HG03571 (cell line): ENCODE measurements at regions not wholly inside any gene's neighbourhood (a gene's known extent, or its start where the extent isn't known, plus 50 kb on each side); places are given as distances from the start of the nearest gene placed in this dataset.
"Not testable (repeated sequence)": the region's sequence is repeated elsewhere in the genome, so short reads cannot be mapped to it uniquely, and the experiment has no call there.

Experiments
- ATAC-seq: cut with Tn5 transposase; IDR thresholded peaks from one replicate; pipeline ENCODE4 v1.9.1; 2021; ENCODE audit not compliant: unreplicated experiment

DNA sequence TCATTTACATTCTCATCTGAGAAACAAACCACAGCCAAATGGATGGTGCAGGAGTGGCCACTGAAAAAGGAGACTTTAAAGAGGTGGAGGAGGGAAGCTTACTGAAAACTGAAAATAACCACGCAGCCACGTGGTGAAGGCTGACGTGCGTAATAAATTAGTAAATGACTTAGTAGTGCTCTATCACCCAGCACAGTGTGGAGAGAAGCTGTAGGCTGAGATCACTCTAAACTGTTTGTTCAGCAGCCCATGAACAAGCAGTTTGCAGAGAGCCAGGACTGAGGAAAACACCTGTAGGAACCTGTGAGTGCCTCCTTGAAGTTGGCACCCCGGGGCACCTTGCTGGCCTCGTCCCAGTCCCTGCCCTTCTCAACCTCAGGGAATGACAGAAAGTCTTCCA lies 193.0 kb downstream of the TXNL1 start:
- ATAC-seq: no peak

- no peak for ATAC-seq
These were observed 194.2 kb downstream of the TXNL1 start for GRCh38 chr18:56444201-56444600.

DNA sequence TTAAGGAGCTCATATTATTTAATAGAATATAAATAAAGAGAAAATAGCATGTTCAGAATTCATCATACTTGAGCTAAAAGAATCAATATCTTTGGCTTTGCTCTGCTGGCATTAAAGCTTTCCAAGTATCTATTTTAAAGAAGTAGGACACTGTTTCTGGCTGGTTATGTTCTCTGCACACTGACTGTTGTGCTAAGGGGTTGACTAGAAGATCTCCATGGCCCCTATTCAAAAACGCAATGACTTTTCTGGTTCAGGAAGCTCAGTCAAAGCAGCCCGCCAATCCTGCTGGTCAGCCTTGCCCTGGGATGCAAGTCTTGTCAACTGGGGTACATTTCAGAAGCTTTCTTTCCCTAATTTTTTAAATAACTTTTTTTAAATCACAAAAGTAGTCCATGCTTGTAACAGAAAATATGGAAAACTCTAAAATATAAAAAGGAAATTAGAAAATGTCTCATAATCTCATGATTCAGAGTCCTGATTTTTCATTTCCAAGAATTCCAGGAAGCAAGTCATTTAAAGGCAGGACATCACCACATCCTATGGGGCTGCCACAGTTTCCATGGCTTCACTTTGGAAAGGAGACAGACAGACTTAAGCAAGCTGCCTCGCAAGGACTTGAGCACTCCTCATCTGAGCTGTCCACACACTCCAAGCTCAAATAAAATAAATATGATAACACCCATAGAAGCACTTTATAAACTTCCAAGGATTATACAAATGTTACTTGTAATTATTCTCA lies 195.1 kb downstream of the TXNL1 start:
- no peak for ATAC-seq

DNA sequence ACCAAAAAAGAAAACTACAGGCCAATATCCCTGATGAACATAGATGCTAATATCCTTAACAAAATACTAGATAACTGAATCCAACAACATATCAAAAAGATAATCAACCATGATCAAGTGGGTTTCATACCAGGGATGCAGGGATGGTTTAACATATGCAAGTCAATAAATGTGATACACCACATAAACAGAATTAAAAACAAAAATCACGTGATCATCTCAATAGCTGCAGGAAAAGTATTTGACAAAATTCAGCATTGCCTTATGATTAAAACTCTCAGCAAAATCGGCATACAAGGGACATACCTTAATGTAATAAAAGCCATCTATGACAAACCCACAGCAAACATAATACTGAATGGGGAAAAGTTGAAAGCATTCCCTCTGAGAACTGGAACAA lies 199.9 kb downstream of the TXNL1 start:
- ATAC-seq: not testable (repeated sequence)

- no peak for ATAC-seq
These were observed 201.7 kb downstream of the TXNL1 start for GRCh38 chr18:56436651-56437050.

- ATAC-seq: no peak
These were observed 204.5 kb downstream of the TXNL1 start for GRCh38 chr18:56433919-56434318.

GRCh38 chr18:56431551-56431950 lies 206.8 kb downstream of the TXNL1 start:
- no peak for ATAC-seq

DNA sequence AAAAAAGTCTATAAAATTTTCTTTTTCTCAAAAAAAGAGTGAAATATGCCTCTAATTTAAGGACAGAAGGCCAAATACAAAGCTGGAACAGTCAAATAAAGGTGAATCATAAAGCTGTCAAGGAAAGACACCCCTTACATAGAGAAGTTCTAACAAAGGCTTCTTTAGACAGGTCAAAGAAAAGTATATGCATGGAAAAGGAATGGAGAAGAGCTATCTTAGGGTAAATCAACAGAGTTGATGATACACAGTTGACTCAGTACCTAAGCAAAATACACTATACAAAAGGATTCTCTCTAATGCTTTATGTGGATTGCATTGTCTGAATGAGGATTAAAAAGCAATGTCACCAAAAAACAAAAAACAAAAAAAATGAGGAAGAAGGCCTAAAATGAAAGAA lies 214.8 kb downstream of the TXNL1 start:
- ATAC-seq: no peak

DNA sequence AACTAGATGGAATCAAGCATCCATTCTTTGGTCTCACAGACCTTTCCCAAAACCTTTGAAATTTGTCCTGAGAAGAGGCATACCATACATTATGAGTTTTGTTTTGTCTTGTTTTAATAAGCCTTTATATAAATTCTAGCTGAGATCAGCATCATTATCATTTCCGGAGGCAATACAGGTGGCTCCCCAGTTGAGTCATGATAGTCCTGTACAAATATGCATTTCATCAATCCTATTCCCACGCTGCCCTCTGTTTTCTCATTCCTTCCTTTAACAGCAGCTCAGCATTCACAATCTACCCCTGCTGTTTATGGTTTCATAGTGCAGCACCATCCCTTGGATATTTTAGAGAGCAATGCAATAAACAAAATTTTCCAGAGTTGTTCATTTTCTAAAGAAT lies 216.7 kb downstream of the TXNL1 start:
- ATAC-seq: no peak

- not testable (repeated sequence) for ATAC-seq
These were observed 217.5 kb downstream of the TXNL1 start for GRCh38 chr18:56420868-56421267.

DNA sequence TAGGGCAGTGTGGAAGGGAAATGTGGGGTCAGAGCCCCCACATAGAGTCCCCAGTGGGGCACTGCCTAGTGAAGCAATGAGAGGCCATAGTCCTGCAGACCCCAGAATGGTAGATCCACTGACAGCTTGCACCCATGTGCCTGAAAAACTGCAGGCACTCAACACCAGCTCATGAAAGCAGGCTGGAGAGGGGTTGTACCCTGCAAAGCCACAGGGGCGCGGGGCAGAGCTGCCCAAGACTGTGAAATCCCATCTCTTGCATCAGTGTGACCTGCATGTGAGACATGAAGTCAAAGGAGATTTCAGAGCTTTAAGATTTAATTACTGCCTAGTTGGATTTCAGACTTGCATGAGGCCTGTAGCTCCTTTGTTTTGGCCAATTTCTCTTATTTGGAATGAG lies 224.0 kb downstream of the TXNL1 start:
- no peak for ATAC-seq

DNA sequence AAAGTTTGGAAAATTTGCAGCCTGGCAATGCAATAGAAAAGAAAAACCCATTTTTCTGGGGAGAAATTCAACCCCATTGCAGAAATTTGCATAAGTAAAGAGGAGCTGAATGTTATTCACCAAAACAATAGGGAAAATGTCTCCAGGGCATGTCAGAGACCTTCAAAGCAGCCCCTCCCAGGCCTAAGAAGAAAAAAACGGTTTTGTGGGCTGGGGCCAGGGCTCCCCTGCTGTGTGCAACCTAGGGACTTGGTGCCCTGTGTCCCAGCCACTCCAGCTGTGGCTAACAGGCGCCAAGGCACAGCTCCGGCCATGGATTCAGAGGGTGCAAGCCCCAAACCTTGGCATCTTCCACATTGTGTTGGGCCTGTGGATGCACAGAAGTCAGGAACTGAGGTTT lies 224.5 kb downstream of the TXNL1 start:
- ATAC-seq: no peak

DNA sequence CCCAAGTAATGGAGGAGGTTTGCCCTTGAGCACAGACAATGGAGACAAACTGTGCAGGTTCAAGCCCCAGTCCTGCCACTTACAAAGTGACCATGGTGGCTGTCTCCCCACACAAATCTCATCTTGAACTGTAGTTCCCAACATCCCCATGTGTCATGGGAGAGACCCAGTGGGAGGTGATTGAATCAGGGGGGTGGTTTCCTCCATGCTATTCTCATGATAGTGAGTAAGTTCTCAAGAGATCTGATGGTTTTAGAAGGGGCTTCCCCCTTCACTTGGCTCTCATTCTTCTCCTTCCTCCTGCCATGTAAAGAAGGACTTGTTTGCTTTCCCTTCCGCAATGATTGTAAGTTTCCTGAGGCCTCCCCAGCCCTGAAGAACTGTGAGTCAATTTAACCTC lies 225.4 kb downstream of the TXNL1 start:
- no peak for ATAC-seq

- no peak for ATAC-seq
These were observed 228.7 kb downstream of the TXNL1 start for GRCh38 chr18:56409736-56410135.

DNA sequence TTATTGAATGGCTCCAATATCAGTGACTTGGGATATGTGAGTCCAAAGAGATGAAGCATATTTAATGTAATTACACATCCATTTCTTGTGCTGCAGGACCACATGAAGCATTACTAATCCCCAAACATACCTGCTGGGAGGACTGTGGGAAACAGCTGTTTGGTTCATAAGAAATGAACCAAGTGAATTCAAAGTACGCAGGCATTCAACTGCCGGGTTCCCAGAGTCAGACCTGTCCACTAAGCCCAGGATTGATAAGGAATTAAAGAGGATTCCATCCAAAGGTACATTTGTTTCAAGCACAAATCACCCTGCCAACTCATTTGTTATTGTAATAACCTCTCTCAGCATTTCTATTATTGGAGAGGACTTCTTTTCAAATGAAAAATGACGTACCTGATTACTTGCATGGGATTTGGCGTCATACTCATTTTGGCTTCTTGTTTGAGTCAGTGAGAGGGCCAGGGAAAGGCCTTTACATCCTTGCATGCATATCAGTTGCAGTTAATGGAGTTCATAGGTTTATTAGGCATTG lies 230.7 kb downstream of the TXNL1 start:
- no peak for ATAC-seq

- no peak for ATAC-seq
These were observed 235.4 kb downstream of the TXNL1 start for GRCh38 chr18:56402872-56403516.

DNA sequence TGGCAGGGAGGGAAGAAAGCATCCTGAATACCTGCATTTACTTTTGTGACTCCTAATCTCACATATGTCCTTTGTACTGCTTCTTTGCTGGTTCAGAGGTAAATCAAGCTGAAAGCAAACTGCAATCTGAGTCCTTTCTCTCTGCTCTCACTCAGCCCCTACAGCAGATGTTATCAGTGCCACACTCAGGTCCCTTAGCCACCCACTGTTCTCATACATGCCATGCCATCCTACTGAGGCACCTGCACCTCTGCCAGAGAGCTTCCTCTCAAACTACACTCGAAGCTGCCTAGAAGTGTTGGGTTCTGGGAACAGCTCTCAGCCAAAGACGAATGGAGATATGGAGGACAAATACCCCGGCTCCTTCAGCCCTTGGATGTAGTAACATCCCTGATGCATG lies 244.5 kb downstream of the TXNL1 start:
- no peak for ATAC-seq

DNA sequence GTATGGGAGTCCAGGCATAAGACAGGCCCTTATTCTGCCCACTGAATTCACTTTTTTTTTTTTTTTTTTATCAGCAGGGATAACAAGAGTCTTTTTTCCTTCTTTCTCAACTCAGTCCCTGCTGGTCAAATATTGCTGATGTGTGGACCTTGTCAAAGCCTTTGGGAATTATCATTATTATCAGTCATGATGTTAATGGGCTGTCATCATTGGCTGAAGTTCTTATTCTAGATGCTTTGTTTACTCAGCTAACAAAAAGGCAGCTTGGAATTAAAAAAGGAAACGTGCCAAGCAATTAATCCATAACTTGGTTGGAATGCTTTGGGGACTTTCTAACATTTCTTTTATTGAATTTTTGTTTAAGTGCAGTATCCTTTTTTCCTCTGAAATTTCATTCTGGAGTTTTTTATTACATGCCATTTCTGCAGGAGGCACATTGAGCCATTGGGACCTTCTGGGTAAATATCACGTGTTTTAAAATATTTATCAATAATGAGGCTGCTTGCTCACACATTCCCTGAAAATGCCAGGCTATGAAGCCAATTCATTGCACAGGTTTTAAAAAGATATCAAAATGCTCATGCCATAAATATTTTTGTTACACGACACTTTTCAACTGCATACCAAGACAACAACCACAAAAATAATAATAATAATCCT lies 246.3 kb downstream of the TXNL1 start:
- ATAC-seq: no peak

- ATAC-seq: no peak
These were observed 247.8 kb downstream of the TXNL1 start for GRCh38 chr18:56390626-56391025.

GRCh38 chr18:56389190-56389589 lies 249.2 kb downstream of the TXNL1 start:
- ATAC-seq: no peak

DNA sequence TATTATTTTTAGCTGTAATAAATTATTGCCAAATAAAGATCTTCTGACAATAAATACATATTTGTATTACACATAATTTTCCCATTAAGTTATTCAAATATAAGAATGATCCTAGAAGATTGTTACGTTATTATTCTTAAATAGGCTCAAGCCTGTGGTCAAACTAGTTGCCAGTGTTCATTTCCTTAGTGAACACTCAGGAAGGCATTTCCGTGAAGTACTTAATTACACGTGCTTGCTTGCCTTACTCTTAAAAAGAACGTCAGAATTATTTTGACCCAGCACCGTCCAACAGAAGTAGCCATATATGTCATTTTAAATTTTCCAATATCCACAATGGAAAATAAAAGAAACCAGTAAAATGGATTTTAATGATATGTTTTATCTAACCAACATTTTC lies 249.8 kb downstream of the TXNL1 start:
- ATAC-seq: no peak

DNA sequence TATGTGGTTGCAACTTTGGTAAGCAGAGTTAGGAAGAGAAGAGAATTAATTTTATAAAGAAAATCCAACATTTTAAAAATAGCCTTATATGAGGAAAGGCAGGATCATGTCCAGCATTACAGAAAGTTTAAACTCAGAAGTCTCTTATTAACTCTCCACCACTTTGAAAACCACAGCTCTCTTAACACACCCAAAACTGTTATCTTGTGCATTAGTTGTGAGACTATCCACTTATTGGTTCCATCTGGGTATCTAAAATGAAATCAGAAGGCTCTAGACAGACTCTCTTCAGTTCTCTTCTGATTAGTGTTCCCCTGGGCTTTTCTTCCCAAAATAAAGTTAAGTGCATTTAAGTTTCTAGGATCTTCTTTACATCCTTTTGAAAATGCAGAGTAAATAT lies 251.5 kb downstream of the TXNL1 start:
- ATAC-seq: no peak
